ENCODE measurements at regions not wholly inside any gene's neighbourhood (a gene's known extent, or its start where the extent isn't known, plus 50 kb on each side); places are given as distances from the start of the nearest gene placed in this dataset.

DNA sequence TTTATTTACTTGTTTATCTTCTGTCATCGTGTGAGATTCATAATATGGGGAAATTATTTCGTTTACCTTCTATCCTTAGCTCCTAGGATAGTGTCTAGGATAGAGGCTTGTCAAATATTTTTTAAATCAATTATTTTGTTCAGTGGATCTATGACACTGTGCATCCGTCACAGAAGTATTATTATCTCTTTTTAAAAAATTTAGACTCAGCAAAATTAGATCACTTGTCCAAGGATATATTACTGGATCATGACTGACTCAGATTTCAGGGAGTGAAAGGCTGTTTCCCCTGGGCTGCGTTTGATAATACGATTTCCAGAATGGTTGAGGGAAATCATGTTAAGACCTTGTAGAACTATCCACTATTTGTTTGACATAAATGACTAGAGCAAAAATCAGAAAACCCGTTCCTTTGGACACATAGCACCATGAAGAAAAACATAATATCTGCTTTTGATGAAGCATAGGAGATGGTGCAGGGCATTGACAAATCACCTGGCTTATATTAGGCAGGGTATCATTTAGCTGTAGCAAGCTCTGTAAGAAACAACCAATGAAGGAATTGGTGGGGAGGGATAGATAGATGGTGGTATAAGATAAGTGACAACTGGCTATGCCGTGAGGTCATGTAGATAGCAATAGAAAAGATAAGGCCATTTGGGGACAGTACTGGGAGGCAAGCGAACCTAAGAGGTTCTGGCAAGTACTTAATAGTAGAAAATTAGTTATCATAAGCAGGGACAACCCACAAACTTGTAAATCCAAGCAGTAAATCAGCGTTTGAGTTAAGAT lies 465.2 kb upstream of the MAN1A1 start:
- no peak for TF ChIP-seq EZH2phosphoT487 (IDR thresholded peaks at IDR 0.05; ENCODE audit: insufficient read depth, low read depth)
- no peak for TF ChIP-seq EZH2 (IDR thresholded peaks at IDR 0.05; ENCODE audit: insufficient read depth, poor library complexity, severe bottlenecking)
